Cerebellar cortex (tissue), 1 donor: ENCODE measurements at regions not wholly inside any gene's neighbourhood (a gene's known extent, or its start where the extent isn't known, plus 50 kb on each side); places are given as distances from the start of the nearest gene placed in this dataset.

ENCODE experiments used
- DNase-seq: peaks from one replicate; pipeline ENCODE4 v3.0.0-alpha.2; 2015; ENCODE audit warnings: low spot score

- DNase-seq, result no peak
These were observed 164.6 kb upstream of the RALGAPA2 start for GRCh38 chr20:20877079-20877478.

GRCh38 chr20:20875716-20876115 lies 163.3 kb upstream of the RALGAPA2 start:
- no peak for DNase-seq

- DNase-seq, result no peak
These were observed 160.0 kb upstream of the RALGAPA2 start for GRCh38 chr20:20872428-20872827.

GRCh38 chr20:20869161-20869775 lies 156.8 kb upstream of the RALGAPA2 start:
- no peak for DNase-seq

GRCh38 chr20:20864351-20865096 lies 152.1 kb upstream of the RALGAPA2 start:
- peak; percentile 16 for DNase-seq

- peak; percentile 78 for DNase-seq
These were observed 147.8 kb upstream of the RALGAPA2 start for GRCh38 chr20:20860078-20860806.

GRCh38 chr20:20859510-20859909 lies 147.1 kb upstream of the RALGAPA2 start:
- DNase-seq, result no peak

GRCh38 chr20:20856956-20857355 lies 144.5 kb upstream of the RALGAPA2 start:
- DNase-seq, result no peak

- no peak for DNase-seq
These were observed 143.9 kb upstream of the RALGAPA2 start for GRCh38 chr20:20856306-20856705.

GRCh38 chr20:20851385-20851784 lies 138.9 kb upstream of the RALGAPA2 start:
- no peak for DNase-seq

GRCh38 chr20:20850407-20850806 lies 138.0 kb upstream of the RALGAPA2 start:
- no peak for DNase-seq

GRCh38 chr20:20849161-20849560 lies 136.7 kb upstream of the RALGAPA2 start:
- DNase-seq, result no peak

- DNase-seq, result no peak
These were observed 135.4 kb upstream of the RALGAPA2 start for GRCh38 chr20:20847814-20848213.

- no peak for DNase-seq
These were observed 131.5 kb upstream of the RALGAPA2 start for GRCh38 chr20:20843982-20844381.

- no peak for DNase-seq
These were observed 127.3 kb upstream of the RALGAPA2 start for GRCh38 chr20:20839771-20840170.

GRCh38 chr20:20837574-20838021 lies 125.2 kb upstream of the RALGAPA2 start:
- DNase-seq, result peak; percentile 53

GRCh38 chr20:20836836-20837235 lies 124.4 kb upstream of the RALGAPA2 start:
- no peak for DNase-seq

GRCh38 chr20:20835897-20836296 lies 123.5 kb upstream of the RALGAPA2 start:
- DNase-seq, result no peak

GRCh38 chr20:20834008-20834407 lies 121.6 kb upstream of the RALGAPA2 start:
- no peak for DNase-seq

GRCh38 chr20:20832715-20833114 lies 120.3 kb upstream of the RALGAPA2 start:
- DNase-seq, result no peak

GRCh38 chr20:20831794-20832193 lies 119.3 kb upstream of the RALGAPA2 start:
- DNase-seq, result no peak

GRCh38 chr20:20829681-20830080 lies 117.2 kb upstream of the RALGAPA2 start:
- DNase-seq, result no peak

- DNase-seq, result no peak
These were observed 115.7 kb upstream of the RALGAPA2 start for GRCh38 chr20:20827992-20828597.
